HG03108 (cell line): ENCODE measurements at regions not wholly inside any gene's neighbourhood (a gene's known extent, or its start where the extent isn't known, plus 50 kb on each side); places are given as distances from the start of the nearest gene placed in this dataset.

ENCODE experiments used
- ATAC-seq: cut with Tn5 transposase; IDR thresholded peaks from one replicate; pipeline ENCODE4 v1.9.1; 2021; ENCODE audit warnings: moderate library complexity; ENCODE audit not compliant: unreplicated experiment

- no peak for ATAC-seq
These were observed 64.5 kb upstream of the EEPD1 start for GRCh38 chr7:36088553-36088952.

DNA sequence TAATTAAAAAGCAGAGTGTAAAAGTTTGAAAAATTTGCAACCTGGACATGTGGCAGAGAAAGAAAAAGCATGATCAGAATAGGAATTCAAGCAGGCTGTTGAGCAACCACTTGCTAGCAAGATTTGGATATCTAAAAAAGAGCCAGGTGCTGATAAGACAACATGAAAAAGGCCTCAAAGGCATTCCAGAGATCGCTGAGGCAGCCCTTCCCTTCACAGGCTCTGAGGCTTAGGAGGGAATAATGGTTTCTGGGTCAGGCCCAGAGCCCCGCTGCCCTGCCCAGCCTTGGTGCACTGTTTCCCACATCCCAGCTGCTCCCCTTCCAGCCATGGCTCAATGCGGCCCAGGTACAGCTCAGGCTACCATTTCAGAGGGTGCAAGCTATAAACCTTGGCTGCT, 64.1 kb upstream of the EEPD1 start:
- no peak for ATAC-seq

- no peak for ATAC-seq
These were observed 61.8 kb upstream of the EEPD1 start for GRCh38 chr7:36090976-36091873.

DNA sequence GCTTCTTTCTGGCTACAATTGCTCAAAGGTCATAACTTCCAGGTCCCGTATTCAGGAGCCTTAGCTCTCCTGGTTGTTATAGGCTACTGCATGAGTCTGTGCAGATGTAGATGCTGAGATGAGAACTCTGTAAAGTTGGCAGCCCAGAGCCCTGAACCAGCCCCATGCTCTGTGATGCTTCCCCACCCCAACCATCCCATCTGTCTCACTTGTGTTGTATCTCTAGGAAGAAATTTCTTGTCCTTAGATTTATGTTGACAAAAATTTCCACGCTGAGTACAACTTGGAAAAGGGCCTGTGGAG, 61.2 kb upstream of the EEPD1 start:
- no peak for ATAC-seq

DNA sequence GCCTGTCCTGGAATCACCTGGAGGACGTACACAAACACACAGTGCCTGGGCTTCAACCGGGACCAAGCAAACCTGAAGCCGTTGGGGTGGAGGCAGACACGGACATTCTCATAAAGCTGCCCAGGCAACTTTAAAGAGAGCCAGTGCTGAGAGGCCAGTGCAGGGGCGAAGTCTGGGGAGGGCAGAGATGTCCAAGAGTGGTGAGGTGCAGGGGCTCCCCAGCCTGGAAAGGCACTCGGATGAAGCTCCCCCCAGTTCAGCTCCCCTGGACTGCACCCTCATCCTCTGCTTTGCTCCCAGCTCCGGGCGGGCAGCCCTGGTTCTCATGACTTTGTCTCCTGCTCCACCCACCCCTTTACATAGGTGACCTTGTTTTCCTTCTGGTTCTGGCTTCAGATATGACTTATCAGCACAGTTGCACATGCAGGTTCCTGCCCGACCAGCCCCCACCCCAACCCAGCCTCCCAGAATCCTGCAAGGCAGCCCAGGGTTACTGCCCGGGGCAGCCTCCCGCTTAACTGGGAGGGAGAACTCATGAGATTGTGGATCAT, 60.8 kb upstream of the EEPD1 start:
- no peak for ATAC-seq

GRCh38 chr7:36096460-36097095, 56.5 kb upstream of the EEPD1 start:
- ATAC-seq = no peak

DNA sequence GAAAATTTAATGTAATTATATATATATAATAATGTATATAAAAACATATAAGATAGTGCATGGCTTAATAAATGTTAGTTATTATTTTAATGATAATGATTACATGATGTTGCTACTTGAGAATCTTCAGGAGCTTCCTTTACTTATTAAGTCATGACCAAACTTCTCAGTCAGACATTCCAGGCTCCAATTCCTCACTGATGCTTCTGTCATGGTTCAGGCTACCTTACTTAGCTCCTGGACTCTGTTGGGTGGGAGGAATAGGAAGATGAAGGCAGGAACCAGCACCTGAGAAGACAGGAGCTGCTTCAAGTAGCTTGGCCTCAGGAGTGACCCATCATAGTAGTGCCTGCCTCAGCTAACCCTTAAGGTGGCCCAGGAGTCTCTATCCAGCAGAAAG, 55.0 kb upstream of the EEPD1 start:
- ATAC-seq = no peak

- ATAC-seq = no peak
These were observed 52.8 kb upstream of the EEPD1 start for GRCh38 chr7:36100226-36100625.

- ATAC-seq = no peak
These were observed 52.4 kb upstream of the EEPD1 start for GRCh38 chr7:36100634-36101033.
